ENCODE measurements at regions not wholly inside any gene's neighbourhood (a gene's known extent, or its start where the extent isn't known, plus 50 kb on each side); places are given as distances from the start of the nearest gene placed in this dataset.

- TF ChIP-seq EZH2phosphoT487 (IDR thresholded peaks at IDR 0.05; ENCODE audit: low read depth) (no peak), CTCF (IDR thresholded peaks at IDR 0.05; ENCODE audit: low read depth, low read length) (no peak)
Observed at GRCh38 chr12:83225806-83226205, 539.1 kb downstream of the TMTC2 start.
